UCSD-AML1 (cell line): ENCODE measurements at regions not wholly inside any gene's neighbourhood (a gene's known extent, or its start where the extent isn't known, plus 50 kb on each side); places are given as distances from the start of the nearest gene placed in this dataset.
"Not testable (repeated sequence)": the region's sequence is repeated elsewhere in the genome, so short reads cannot be mapped to it uniquely, and the experiment has no call there.

ENCODE experiments used
- DNase-seq: peaks from one replicate; lab custom pipeline; 2025; ENCODE audit not compliant: unreplicated experiment; lab: John Stamatoyannopoulos, UW

DNA sequence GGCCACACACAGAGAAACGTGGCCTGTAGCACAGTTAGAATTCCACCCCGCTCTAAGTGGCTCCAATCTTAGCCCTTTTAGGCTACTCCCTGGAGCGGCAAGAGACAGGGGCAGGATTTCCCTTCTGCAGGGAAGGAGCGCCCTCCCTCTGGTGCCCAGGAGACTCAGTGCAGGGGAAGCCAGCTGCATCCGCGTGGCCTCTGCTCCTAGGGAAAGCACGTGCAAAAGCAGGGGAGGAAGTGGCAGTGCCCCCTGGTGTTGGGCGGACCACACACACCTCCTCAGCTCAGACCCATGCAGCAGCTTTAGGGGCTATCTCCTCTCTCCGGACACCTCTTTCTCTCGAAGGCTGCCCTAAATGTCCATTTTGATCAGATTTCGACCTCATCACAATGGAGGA lies 50.0 kb downstream of the SPRING1 start:
- DNase-seq, result peak; percentile 38

DNA sequence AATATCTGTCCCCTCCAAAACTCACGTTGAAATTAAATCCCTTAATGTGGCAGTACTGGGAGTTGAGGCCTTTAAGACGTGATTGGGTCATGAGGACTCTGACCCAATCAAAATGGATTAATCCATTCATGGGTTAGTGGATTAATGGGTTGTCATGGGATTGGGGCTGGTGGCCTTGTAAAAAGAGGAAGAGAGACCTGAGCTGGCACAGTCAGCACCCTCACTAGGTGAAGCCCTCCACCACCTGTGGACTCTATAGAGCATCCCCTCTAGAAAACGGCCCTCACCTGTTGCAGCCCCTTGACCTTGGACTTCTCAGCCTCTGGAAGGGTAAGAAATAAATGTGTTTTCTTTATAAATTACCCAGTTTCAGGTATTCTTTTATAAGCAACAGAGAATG lies 53.0 kb downstream of the SPRING1 start:
- DNase-seq, result no peak

DNA sequence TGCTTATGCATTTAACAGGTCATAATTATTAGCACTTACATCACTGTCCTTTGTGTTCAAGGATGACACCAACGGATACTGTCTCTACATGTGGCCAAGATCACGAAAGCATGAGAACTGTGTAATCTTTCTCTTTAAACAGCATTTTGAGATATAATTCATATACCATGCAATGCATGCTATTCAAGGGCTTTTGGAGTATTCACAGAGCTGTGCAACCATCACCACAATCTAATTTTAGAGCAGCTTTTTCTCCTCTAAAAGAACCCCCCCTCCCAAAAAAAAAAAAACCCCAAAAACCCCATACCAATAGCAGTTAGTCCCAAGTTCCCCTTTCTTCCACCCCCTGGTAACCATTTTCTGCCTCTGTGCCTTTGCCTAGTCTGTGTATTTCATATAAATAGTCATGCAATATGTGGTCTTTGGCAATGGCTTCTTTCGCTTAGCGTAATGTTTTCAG lies 60.6 kb downstream of the SPRING1 start:
- DNase-seq, result no peak

DNA sequence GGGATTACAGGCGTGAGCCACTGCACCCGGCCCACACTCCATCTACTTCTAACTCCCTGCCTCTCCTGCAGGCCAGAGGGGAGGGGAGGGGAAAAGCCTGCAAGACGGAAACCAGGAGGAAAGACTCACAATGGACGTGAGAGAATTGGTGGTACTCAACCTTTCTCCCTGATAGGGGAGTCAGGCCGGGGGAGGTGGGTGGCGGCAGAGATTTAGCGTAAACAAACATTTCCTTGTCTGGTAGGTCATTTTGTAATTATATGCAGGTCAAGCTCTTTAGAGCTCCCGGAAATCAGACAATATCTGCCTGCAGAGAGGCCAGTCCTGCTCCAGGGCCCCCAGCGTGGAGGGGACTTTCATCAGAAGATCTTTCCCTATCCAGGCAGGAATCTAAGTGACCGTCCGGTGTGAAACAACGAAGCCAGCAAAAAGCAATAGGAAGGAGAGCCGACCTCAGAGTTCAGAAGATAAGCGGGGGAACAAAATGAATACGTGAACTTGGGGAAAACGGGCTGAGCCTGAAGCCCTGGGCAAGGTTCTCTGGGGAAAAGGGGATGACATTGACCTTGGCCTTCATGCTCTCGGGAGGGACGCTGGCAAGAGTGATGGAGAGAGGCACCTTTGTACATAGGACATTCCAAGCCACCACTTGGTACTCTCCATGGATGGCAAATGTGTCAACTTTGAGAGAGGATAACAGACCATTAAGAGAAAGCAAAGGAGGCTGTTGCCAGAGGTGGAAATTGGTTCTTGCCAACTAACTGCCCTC lies 62.3 kb downstream of the SPRING1 start:
- no peak for DNase-seq

DNA sequence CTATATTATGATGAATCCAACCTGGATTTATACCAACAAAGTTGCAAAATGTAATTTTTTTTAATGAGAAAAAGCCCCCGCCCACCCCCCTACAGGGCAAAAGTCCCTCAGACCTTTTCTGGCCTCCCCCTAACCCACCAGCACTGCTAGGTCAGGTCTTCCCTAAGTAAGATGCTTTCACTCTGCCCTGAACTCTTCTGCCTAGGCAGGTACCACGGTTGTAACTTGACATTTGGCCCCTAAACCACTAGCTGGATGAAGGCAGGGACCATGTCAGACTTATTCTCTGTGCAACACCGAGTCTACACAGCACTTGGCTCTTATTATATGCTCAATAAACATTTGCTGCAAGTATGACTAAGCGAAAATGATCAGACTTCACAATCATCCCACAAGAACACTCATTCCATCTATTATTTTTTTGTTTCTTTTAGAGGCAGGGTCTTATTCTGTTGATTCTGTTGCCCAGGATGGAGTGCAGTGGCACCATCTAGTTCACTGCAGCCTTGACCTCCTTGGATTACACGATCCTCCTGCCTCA lies 63.2 kb downstream of the SPRING1 start:
- no peak for DNase-seq

DNA sequence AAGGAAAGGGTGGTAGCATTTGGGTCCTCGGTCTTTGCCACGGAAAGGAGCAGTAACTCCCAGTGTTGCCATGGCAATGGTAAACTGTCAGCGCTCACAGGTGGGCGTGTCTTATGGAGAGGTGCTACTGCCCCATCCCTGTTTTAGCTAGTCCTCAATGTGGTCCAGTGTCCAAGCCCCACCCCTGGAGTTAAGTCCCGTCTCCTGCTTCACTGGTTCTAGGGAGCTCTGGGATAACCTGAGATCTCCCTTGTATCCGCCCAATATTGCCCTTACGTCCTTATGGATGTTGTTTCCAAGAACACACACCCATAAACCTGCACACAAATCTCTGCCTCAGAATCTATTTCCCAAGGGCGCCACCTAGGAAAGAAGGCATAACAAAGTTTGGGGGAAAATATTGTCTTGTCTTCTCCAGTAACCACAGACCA lies 64.2 kb downstream of the SPRING1 start:
- no peak for DNase-seq

DNA sequence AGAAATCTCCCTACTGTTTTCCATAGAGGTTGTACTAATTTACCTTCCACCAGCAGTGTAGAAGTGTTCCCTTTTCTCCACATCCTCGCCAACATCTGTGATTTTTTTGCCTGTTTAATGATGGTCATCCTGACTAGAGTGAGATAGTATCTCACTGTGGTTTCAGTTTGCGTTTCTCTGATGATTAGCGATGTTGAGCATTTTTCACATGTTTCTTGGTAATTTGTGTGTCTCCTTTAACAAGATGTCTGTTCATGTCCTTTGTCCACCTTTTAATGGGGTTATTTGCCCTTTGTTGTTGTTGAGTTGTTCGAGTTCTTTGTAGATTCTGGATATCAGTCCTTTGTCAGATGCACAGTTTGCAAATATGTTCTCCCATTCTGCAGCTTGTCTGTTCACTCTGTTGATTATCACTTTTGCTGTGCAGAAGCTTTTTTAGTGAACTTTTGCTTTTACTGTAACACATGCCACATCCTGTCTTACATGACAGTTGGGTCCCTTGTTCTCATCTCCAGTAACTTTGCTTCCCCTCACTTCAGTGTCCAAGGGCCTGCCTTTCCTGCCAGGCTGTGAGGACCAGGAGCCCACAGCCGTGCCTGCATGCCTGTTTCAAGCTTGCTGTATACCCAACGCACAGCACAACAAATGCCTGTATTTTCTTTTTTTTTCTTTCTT lies 64.9 kb downstream of the SPRING1 start:
- DNase-seq, result peak; percentile 28

DNA sequence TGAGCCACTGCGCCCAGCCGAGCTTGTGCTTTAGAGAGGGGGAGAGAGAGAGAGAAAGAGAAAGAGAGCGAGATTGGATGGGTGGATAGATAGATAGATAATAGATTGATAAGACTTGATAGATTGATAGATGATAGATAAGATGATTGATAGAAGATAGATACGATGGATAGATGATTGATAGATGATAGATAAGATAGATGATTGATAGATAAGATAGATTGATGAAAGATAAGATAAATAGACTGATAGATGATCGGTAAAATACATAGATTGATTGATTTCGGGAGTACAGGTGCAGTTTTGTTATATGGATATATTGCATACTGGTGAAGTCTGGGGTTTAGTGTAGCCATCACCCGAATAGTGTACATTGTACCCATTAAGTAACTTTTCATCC lies 65.9 kb downstream of the SPRING1 start:
- no peak for DNase-seq

DNA sequence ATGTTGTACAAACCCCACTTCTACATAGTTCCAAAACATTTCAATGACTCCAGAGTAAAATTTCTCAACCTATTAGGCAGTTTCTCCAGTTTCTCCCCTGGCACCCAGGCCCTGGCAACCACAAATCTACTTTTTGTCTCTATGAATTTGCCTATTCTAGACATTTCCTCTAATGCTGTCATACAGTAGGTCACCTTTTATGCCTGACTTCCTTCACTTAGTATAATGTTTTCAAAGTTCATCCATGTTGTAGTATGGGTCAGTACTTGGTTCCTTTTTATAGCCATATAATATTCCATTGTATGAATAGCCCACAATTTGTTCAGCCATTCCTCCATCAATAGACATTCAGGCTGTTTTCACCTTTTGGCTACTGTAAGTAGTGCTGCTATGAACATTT lies 67.0 kb downstream of the SPRING1 start:
- no peak for DNase-seq

DNA sequence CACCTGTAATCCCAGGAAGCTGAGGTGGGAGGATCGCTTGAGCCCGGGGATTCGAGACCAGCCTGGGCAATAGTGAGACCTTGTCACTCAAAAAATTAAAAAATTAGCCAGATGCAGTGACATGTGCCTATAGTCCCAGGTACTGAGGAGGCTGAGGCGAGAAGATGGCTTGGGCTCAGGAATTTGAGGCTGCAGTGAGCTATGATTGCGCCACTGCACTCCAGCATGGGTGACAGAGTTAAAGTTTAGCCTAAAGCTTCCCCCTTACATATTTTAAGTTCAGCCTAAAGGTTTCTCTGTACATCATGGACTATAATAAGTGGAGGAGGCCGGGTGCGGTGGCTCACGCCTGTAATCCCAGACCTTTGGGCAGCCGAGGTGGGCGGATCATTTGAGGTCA lies 70.1 kb downstream of the SPRING1 start:
- no peak for DNase-seq

DNA sequence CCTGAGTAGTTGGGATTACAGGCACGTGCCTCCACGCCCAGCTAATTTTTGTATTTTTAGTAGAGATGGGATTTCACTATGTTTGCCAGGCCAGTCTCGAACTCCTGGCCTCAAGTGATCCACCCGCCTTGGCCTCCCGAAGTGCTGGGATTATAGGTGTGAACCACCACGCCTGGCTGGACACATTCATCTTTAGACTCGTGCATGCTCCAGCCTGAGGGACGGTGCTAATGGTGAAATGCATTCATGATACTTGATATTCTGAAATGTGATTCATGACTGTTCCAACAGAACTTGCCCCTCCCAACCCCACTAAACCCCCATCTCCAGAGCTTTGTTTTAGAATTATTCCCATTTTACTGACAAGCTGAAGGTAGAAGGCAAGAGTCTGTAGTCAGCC lies 71.0 kb downstream of the SPRING1 start:
- DNase-seq, result not testable (repeated sequence)

DNA sequence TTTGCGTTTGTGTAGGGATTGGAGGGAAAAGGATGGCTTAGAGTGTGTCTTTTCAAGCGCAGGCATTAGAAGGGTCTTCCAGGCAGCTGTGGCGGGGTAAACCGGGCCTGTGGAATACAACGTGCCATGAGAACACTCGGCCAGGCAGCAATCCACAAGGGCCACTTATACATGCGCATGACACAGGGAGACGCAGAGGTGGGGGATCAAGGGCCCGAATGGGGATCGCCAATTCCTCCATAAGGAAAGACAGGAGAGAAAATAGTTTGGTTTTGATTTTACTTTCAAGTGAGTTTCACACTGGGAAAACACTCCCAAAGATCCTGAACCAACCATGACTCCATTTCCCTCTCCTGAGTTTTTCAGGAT lies 71.6 kb downstream of the SPRING1 start:
- DNase-seq, result no peak

DNA sequence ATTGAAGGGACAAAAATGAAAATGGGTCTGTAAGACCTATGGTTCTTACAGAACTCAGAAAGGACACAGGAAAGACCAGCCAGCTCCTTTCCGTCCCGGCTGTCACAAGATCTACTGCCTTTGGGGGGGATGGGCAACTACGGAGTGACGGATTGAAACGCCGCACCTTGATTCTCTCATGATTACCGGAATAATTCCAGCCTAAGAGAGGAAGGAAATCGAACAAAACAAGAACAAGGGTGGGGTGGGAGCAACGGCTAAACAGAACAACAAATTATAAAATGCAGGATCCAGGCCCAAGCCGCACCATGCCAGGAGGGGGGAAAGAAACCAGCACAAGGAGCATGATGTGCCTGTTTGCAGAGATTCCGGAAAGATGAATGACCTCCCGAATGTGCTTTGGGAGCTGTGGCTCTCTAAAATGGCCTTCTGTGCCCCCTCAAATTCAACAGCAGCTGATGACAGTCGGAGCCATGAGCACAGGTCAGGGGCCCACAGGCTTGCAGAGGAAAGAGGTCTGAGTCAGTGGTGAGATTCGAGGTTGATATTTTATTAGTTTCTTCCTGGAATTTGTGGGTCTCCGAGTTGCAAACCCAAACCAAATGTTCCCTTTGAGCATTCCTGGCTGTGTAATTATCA lies 72.1 kb downstream of the SPRING1 start:
- no peak for DNase-seq

DNA sequence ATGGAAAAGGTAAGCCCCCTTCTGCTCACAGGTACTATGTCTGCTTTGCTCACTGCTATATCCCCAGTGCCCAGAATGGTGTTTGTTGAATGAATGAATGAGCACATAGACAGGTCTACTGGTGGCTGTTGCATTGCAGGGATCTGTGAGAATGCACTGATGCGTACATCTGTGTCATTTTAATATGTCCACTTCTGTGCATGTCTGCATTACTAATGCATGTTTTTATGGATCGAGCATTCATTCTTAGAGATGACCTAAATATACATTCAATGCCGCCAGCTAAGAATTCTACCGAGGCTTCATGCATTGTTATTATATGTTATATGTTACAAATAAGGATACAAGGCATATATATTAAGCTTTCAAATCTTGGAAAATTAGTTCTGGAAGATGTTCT lies 73.8 kb downstream of the SPRING1 start:
- DNase-seq, result no peak

DNA sequence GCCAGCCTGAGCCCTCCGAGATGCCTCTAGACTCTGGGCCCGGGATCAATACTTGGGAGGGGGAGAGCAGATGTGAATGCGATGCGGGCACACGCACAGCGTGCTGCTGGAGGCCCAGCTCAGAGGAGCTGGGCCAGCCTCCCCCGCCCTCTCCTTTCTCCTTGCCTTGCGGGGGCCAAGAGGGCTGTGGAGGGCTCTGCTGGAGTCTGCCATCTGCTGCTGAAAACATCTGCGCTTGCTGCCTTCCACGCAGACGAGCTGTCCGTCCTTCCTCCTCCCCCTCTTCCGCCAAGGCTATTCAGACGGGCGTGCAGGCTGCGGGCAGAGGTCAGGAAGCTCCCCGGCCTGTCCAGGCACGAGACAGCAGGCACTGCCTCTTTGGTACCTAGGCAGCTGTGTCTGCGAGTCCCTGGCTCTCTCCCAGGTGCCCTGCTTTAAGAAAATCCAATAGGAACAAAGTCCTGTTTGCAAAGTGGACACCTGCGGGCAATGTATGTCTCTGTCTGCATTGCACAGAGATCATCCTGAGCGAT lies 75.2 kb downstream of the SPRING1 start:
- DNase-seq, result peak; percentile 18

DNA sequence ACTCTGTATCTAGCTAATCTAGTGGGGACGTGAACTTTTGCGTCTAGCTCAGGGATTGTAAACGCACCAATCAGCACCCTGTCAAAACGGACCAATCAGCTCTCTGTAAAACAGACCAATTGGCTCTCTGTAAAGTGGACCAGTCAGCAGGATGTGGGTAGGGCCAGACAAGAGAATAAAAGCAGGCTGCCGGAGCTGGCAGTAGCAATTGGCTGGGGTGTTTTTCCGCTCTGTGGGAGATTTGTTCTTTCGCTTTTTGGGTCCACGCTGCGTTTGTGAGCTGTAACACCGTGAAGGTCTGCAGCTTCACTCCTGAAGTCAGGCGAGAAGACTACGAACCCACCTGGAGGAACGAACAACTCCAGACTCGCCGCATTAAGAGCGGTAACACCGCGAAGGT lies 76.5 kb downstream of the SPRING1 start:
- DNase-seq, result no peak

DNA sequence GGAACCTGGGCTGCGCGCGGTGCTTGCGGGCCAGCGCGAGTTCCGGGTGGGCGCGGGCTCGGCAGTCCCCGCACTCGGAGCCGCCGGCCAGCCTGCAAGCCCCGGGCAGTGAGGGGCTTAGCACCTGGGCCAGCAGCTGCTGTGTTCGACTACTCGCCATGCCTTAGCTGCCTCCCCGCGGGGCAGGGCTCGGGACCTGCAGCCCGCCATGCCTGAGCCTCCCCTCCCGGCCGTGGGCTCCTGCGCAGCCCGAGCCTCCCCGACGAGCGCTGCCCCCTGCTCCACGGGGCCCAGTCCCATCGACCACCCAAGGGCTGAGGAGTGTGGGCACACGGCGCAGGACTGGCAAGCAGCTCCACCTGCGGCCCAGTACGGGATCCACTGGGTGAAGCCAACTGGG lies 77.1 kb downstream of the SPRING1 start:
- DNase-seq, result not testable (repeated sequence)

DNA sequence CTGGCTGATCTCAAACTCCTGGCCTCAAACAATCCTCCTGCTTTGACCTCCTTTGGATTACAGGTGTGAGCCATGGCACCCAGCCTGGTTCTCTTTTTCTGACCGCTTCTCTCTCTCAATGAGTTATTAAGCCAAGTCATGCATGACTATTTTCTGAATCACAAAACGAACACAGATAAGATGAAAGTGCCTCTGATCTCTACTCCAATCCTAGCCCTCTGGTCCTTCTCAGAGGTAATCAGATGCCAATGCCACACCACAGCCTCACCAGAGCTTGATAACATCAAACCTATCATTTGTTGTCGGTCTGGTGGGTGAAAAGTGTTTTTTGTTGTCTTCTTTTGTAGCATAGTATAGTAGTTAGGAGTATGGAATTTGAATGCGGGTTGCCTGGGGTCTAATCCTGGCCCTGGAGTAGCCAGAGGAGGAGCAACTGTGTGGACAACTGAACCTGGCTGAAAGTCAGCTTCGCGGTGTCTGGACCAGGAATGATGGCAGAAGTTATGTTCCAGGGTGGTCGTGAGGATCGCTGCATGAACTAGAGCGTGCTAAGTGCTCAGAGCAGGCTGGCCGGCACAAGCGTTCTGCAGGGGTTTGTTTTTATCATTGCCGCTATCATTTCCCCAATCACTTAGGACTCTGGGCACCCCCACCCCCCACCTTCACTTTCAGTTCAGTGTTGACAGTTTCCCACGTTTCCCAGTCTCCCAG lies 77.9 kb downstream of the SPRING1 start:
- no peak for DNase-seq

DNA sequence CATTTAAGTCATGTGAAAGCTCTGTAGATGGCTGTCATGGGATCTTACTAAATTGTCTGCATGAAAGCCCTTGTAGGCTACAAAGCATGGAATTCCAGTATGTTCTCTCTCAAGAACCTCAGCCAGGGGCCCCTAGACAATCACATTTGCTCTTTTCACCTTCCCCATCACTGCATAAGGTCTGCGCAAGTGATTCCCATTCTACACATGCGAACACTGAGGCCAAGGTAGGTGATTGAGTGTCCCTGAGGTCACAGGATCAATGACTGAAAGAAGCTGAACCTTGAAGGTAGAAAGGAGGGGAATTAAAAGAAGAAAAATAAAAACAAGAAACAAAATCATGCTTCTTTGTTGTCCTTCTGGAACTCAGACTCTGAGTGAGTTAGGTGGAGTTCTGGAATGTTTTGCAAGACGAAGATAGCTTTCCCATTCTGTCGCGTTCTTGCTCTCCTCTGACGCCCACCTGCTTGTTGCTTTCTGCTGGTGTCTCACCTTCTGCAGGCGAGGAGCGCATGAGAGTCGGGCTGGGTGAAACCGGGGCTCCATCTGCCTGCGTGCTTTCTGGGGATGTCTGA lies 79.9 kb downstream of the SPRING1 start:
- no peak for DNase-seq

DNA sequence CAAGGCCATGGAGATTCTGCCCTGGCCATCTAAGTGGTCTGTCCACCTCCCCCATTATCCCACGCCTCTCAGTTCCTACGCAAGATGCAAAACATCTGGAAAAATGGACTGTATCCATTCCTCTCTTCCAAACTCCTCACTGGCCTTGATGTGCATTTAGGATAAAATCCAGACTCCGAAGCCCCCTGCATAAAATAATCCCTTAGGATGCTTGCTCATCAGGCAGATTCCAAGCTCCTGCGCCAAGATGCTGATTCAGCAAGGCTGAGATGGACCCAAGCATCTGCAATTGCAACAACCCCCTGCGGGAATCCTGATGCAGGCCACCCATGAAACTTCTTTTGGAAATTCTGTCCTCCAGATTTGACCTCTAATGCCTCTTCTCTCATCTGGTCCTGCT lies 81.6 kb downstream of the SPRING1 start:
- no peak for DNase-seq
